Stomach (tissue), 4 donors: ENCODE measurements at regions not wholly inside any gene's neighbourhood (a gene's known extent, or its start where the extent isn't known, plus 50 kb on each side); places are given as distances from the start of the nearest gene placed in this dataset.

Source experiments
- CTCF ChIP-seq, 7 experiments: fragments of 450-650 bp in 4 of 7; fragments of 200-600 bp in 3 of 7; sonication (generic) in 3 of 7; IDR thresholded peaks; one replicate each; pipeline ENCODE4 v1.5.1; 2016 to 2019; ENCODE audit warnings: antibody characterized with exemption in 7 of 7, control low read depth in 2 of 7, mild to moderate bottlenecking in 1 of 7
- POLR2A ChIP-seq, 4 donors: fragments of 450-650 bp; IDR thresholded peaks; one replicate each; pipeline ENCODE4 v1.6.1; 2016; ENCODE audit warnings: antibody characterized with exemption in 4 of 4, control low read depth in 2 of 4, mild to moderate bottlenecking in 1 of 4, moderate library complexity in 1 of 4

DNA sequence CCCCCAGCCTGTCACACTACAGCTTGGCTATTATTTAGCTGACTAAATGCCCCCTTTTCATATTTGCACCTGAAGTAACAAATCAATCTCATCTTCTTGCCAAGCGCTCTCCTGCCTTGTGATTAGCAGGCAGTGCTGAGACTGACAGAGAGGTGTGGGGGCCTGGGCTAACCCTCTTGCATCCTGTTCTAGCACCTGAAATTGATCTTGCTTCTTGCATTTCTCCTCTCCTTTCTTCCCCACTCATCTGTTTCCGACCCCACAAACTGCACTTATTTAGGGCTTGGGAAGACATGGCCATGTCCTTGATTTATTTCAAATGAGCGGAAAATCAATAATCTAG is 309.0 kb upstream of the PROK2 start:
- no peak for TF ChIP-seq CTCF (IDR thresholded peaks at IDR 0.05)
- no peak for TF ChIP-seq POLR2A (IDR thresholded peaks at IDR 0.05)
